ENCODE measurements at regions not wholly inside any gene's neighbourhood (a gene's known extent, or its start where the extent isn't known, plus 50 kb on each side); places are given as distances from the start of the nearest gene placed in this dataset.

DNA sequence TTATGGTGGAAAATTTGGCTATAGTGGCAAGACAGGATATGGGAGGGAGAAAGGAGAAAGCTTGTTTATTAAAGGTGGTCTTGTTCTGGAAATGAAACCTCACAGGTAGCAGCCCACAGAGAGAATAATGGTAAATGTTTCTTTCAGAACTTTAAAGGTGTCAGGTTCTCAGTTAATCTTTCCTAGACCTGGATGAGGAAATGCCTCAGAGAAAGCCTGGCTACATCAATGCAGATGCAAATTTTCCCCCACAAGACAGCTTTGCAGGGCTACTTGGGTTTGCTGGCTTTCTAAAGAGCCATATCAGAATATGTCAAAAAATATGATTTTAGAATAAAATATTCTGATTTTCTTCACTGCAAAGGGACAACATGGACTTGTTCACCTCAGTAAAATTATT lies 715.0 kb downstream of the FAM133A start:
- TF ChIP-seq, protein P1, sequence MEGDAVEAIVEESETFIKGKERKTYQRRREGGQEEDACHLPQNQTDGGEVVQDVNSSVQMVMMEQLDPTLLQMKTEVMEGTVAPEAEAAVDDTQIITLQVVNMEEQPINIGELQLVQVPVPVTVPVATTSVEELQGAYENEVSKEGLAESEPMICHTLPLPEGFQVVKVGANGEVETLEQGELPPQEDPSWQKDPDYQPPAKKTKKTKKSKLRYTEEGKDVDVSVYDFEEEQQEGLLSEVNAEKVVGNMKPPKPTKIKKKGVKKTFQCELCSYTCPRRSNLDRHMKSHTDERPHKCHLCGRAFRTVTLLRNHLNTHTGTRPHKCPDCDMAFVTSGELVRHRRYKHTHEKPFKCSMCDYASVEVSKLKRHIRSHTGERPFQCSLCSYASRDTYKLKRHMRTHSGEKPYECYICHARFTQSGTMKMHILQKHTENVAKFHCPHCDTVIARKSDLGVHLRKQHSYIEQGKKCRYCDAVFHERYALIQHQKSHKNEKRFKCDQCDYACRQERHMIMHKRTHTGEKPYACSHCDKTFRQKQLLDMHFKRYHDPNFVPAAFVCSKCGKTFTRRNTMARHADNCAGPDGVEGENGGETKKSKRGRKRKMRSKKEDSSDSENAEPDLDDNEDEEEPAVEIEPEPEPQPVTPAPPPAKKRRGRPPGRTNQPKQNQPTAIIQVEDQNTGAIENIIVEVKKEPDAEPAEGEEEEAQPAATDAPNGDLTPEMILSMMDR (conservative IDR thresholded peaks at IDR 0.05 in 1 of 2, IDR thresholded peaks at IDR 0.05 in 1 of 2; ENCODE audit: extremely low read depth in 1 of 2, insufficient read depth in 1 of 2, low read depth in 1 of 2, low read length in 2 of 2) = no peak
- TF ChIP-seq EZH2 (IDR thresholded peaks at IDR 0.05; ENCODE audit: borderline replicate concordance, low read length) = no peak
